ENCODE measurements at regions not wholly inside any gene's neighbourhood (a gene's known extent, or its start where the extent isn't known, plus 50 kb on each side); places are given as distances from the start of the nearest gene placed in this dataset.

GRCh38 chr12:34397591-34398365 lies 375.5 kb downstream of the ALG10 start:
- TF ChIP-seq CTCF (IDR thresholded peaks at IDR 0.05; ENCODE audit: low read depth, low read length), result no peak

GRCh38 chr12:34398366-34398705 lies 376.0 kb downstream of the ALG10 start:
- TF ChIP-seq CTCF (IDR thresholded peaks at IDR 0.05; ENCODE audit: low read depth, low read length), result no peak
- no peak overlapping the region for H3K4me3 ChIP-seq (ENCODE audit: low read depth, low read length)

More at GRCh38 chr12:34397591-34398365, 375.5 kb downstream of the ALG10 start:
- H3K4me3 ChIP-seq (ENCODE audit: low read depth, low read length), result no peak overlapping the region

DNA sequence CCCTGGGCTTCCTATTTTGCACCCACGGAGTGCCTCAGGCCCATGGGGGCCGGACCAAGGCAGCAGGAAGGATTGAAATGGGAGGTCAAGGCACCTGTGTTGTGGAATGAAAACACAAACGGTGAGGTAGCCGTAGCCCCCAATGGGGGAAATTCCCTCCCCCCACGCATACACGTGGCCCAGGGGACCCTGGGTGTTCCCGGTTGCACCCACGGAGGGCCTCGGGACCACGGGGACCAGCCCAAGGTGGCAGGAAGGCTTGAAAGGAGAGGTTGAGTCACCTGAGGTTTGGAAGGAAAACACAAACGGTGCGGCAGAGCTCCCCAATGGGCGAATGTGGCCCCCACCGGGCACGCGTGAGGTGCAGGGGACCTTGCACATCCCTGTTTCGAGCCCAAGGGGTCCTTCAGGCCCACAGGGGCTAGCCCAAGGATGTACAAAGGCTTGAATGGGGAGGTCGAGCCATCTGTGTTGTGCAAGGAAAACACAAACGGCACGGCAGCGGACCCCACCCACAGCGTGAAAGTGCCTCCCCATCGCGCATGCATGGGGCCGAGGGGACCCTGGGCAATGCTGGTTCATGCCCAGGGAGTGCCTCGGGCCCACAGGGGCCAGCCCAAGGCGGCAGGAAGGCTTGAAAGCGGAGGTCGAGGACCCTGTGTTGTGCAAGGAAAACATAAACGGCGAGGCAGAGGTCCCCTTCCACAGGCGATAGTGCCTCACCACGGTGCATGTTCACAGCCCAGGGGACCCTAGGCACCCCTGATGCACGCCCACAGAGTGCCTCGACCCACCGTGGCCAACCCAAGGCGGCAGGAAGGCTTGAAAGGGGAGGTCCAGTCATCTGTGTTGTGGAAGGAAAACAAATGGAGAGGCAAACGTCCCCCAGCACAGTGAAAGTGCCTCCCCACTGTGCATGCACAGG lies 376.7 kb downstream of the ALG10 start:
- H3K4me3 ChIP-seq (ENCODE audit: low read depth, low read length), result no peak overlapping the region
- TF ChIP-seq CTCF (IDR thresholded peaks at IDR 0.05; ENCODE audit: low read depth, low read length), result no peak

- no peak for TF ChIP-seq CTCF (IDR thresholded peaks at IDR 0.05; ENCODE audit: low read depth, low read length)
- H3K4me3 ChIP-seq (ENCODE audit: low read depth, low read length), result no peak overlapping the region
Measured at GRCh38 chr12:34399631-34400410, 377.5 kb downstream of the ALG10 start.

DNA sequence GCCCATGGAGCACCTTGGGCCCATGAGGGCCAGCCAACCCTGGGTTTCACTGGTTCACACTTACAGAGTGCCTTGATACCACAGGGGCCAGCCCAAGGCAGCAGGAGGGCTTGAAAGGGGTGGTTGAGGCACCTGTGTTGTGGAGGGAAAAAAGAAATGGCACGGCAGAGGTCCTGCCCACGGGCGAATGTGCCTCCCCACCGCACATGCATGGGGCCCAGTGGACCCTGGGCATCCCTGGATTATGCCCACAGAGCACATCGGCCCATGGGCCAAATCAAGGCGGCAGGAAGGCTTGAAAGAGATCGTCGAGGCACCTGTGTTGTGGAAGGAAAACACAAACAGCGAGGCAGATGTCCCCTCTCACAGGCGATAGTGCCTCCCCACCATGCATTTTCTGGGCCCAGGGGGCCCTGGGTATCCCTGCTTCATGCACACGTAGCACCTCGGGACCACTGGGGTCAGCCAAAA lies 378.1 kb downstream of the ALG10 start:
- TF ChIP-seq CTCF (IDR thresholded peaks at IDR 0.05; ENCODE audit: low read depth, low read length), result no peak
- H3K4me3 ChIP-seq (ENCODE audit: low read depth, low read length), result no peak overlapping the region

DNA sequence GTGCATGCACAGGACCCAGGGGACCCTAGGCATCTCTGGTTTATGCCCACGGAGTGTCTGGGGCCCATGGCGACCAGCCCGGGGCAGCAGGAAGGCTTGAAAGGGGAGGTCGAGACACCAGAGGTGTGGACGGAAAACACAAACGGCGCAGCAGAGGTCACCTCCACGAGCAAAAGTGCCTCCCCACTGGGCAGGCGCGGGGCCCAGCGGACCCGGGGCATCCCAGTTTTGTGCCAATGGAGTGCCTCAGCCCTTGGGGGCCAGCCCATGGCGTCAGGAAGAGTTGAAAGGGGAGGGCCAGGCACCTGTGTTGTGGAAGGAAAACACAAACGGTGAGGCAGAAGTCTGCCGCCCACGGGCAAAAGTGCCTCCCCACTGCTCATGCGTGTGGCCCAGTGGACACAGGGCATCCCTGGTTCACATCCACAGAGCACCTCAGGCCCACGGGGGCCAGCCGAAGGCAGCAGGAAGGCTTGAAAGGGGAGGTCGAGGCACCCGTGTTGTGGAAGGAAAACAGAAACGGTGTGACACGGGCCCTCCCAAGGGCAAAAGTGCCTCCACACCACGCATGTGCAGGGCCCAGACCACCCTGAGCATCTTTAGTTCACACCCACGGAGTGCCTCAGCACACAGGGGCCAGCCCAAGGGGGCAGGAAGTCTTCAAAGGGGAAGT lies 378.8 kb downstream of the ALG10 start:
- TF ChIP-seq CTCF (IDR thresholded peaks at IDR 0.05; ENCODE audit: low read depth, low read length), result no peak
- no peak overlapping the region for H3K4me3 ChIP-seq (ENCODE audit: low read depth, low read length)
